Peyer's patch (tissue), 4 donors: ENCODE measurements at regions not wholly inside any gene's neighbourhood (a gene's known extent, or its start where the extent isn't known, plus 50 kb on each side); places are given as distances from the start of the nearest gene placed in this dataset.
"Not testable (repeated sequence)": the region's sequence is repeated elsewhere in the genome, so short reads cannot be mapped to it uniquely, and the experiment has no call there.

Experiments
- DNase-seq, 3 donors: peaks; one replicate each; pipeline ENCODE4 v3.0.0-alpha.2; 2017 to 2019
- H3K27ac ChIP-seq, 4 donors: fragments of 200-600 bp; sonication (generic); one replicate each; pipeline ENCODE4 v1.5.1; 2016 to 2019
- H3K27me3 ChIP-seq, 2 donors: fragments of 200-600 bp; sonication (generic); one replicate each; pipeline ENCODE4 v1.5.1; 2019
- H3K36me3 ChIP-seq, 3 donors: fragments of 200-600 bp; sonication (generic); one replicate each; pipeline ENCODE4 v1.5.1; 2016 to 2019
- H3K4me1 ChIP-seq, 4 donors: fragments of 200-600 bp; sonication (generic); one replicate each; pipeline ENCODE4 v1.5.1; 2016 to 2019
- H3K4me3 ChIP-seq, 4 donors: fragments of 200-600 bp; sonication (generic); 1 replicate in 3 of 4; 2 replicates in 1 of 4; pipeline ENCODE4 v1.5.1; 2016 to 2019; ENCODE audit warnings: mild to moderate bottlenecking in 1 of 4
- H3K9me3 ChIP-seq, 4 donors: fragments of 200-600 bp; sonication (generic); one replicate each; pipeline ENCODE4 v1.5.1; 2016 to 2019; ENCODE audit warnings: mild to moderate bottlenecking in 1 of 4
- CTCF ChIP-seq, 6 experiments: fragments of 450-650 bp in 4 of 6; fragments of 200-600 bp in 2 of 6; sonication (generic) in 1 of 6; IDR thresholded peaks; one replicate each; pipeline ENCODE4 v1.5.1; 2017 to 2019; ENCODE audit warnings: antibody characterized with exemption in 6 of 6, mild to moderate bottlenecking in 3 of 6, moderate library complexity in 1 of 6
- POLR2A ChIP-seq, 2 donors: fragments of 450-650 bp; IDR thresholded peaks; one replicate each; pipeline ENCODE4 v1.5.1; 2017; ENCODE audit warnings: antibody characterized with exemption in 2 of 2, mild to moderate bottlenecking in 2 of 2, moderate library complexity in 2 of 2

DNA sequence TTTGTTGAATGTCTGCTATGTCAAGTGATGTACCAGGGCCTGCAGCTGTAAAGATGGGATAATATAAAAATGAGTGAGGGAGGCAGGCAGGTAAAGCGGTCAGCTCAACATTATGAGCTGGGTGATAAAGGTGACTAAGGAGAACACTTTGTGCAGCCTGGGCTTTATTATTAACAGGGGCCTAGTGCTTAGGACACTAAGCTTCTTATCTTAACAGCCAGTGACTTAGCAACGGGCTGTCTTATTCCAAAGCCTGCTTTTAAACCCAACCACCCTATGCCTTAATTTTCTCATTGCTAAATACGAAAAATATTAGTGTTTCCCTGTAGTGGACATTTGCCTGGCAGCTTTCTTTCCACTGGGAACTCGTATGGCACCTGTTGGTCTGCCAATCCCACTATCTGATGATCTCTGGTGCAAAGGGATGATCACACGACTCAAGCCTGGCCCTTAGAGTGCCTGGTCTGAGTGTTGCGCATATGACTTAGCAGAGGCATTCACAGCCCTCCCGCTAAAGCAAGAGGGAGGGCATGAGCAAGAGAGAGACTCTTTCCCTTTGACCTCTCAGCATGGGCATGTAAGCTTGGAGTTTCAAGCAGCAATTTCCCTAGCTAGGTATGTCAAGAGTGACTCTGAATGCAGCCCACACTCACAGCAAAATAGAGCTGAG is 98.6 kb upstream of the PAPPA2 start:
- DNase-seq = no peak
- H3K4me3 ChIP-seq = no peak overlapping the region
- H3K27me3 ChIP-seq = no peaks in the 10 kb centered on the region

DNA sequence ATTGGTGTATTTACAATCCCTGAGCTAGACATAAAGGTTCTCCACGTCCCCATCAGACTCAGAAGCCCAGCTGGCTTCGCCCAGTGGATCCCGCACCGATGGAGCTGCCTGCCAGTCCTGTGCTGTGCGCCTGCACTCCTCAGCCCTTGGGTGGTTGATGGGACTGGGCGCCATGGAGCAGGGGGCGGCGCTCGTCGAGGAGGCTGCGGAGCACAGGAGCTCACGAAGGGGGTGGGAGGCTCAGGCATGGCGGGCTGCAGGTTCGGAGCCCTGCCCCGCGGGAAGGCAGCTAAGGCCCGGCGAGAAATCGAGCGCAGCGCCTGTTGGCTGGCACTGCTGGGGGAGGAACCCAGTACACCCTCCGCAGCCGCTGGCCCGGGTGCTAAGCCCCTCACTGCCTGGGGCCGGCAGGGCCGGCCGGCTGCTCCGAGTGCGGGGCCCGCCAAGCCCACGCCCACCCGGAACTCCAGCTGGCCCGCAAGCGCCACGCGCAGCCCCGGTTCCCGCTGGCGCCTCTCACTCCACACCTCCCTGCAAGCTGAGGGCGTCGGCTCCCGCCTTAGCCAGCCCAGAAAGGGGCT is 113.8 kb upstream of the PAPPA2 start:
- not testable (repeated sequence) for H3K27ac ChIP-seq, H3K4me1 ChIP-seq, H3K9me3 ChIP-seq, DNase-seq, H3K36me3 ChIP-seq, H3K27me3 ChIP-seq, H3K4me3 ChIP-seq

More for the DNA sequence above, 98.6 kb upstream of the PAPPA2 start:
- Histone ChIP-seq H3K27ac (no peak overlapping the region), H3K36me3 (no peaks in the 10 kb centered on the region), H3K9me3 (no peaks in the 10 kb centered on the region), H3K4me1 (no peaks in the 10 kb centered on the region)
- no peak for TF ChIP-seq POLR2A (IDR thresholded peaks at IDR 0.05)
- TF ChIP-seq CTCF (IDR thresholded peaks at IDR 0.05) = no peak

DNA sequence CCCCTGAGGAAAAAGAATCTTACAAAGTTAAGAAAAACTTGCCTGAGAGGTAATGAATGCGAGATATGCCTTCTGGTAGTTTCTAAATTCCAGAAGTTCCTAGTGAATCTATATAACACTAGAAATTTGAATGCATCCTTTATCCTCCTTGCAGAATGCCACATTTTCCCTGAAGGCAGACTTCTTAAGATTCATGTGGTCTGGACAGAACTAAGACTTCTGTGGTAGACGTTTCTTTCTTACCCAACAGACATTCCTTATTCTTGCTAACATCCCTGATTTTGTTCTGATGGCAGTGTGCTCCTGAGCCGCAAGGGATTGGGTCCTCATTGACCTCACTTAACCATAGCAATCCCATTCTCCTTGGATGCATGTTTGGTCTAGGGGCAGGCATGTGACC is 121.3 kb upstream of the PAPPA2 start:
- TF ChIP-seq POLR2A (IDR thresholded peaks at IDR 0.05) = no peak
- no peak for TF ChIP-seq CTCF (IDR thresholded peaks at IDR 0.05)

GRCh38 chr1:176338877-176339276 is 124.1 kb upstream of the PAPPA2 start:
- Histone ChIP-seq H3K4me1 (no peaks in the 10 kb centered on the region), H3K9me3 (no peaks in the 10 kb centered on the region), H3K4me3 (no peak overlapping the region), H3K36me3 (no peaks in the 10 kb centered on the region), H3K27ac (no peak overlapping the region), H3K27me3 (no peaks in the 10 kb centered on the region)
- no peak for DNase-seq
- TF ChIP-seq CTCF (IDR thresholded peaks at IDR 0.05) (no peak), POLR2A (IDR thresholded peaks at IDR 0.05) (no peak)

More for the DNA sequence above, 121.3 kb upstream of the PAPPA2 start:
- Histone ChIP-seq H3K4me1 (no peaks in the 10 kb centered on the region), H3K27me3 (no peaks in the 10 kb centered on the region), H3K9me3 (peaks cover 0 to 8% (median 4%) of the 10 kb centered on the region in 4 donors), H3K27ac (no peak overlapping the region), H3K4me3 (no peak overlapping the region), H3K36me3 (no peaks in the 10 kb centered on the region)
- DNase-seq = no peak

- H3K4me1 ChIP-seq = no peaks in the 10 kb centered on the region
- TF ChIP-seq CTCF (IDR thresholded peaks at IDR 0.05) (no peak), POLR2A (IDR thresholded peaks at IDR 0.05) (no peak)
Observed at GRCh38 chr1:176330782-176331181, 123.7 kb upstream of the COP1 start.

DNA sequence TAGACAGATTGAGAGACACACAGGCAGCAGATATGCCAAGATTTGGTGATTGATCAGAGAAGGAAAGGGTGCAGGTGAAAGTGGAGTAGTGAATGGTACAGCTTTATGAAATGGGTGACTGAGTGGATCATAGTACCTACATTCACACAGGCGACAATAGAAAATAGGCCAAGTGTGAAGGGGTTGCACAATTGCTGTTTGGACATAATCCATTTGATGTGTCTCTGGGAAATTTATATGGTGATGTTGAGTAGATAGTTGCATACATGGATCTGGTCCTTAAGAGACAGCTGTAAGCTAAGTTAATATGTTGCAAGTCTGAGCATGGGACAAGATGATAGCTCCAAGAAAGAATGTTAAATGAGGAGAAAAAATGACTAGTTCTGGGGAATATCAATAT is 118.6 kb upstream of the COP1 start:
- Histone ChIP-seq H3K36me3 (no peaks in the 10 kb centered on the region), H3K4me1 (no peaks in the 10 kb centered on the region), H3K9me3 (no peaks in the 10 kb centered on the region), H3K27ac (no peak overlapping the region), H3K4me3 (no peak overlapping the region), H3K27me3 (no peaks in the 10 kb centered on the region)
- TF ChIP-seq POLR2A (IDR thresholded peaks at IDR 0.05) (no peak), CTCF (IDR thresholded peaks at IDR 0.05) (no peak)
- DNase-seq = no peak

More at GRCh38 chr1:176330782-176331181, 123.7 kb upstream of the COP1 start:
- Histone ChIP-seq H3K36me3 (no peaks in the 10 kb centered on the region), H3K9me3 (no peaks in the 10 kb centered on the region), H3K27ac (no peak overlapping the region), H3K4me3 (no peak overlapping the region), H3K27me3 (no peaks in the 10 kb centered on the region)
- no peak for DNase-seq
